CD14-positive monocyte (primary cell): ENCODE measurements at regions not wholly inside any gene's neighbourhood (a gene's known extent, or its start where the extent isn't known, plus 50 kb on each side); places are given as distances from the start of the nearest gene placed in this dataset.

Source experiments
- DNase-seq, 3 donors: peaks; one replicate each; pipeline ENCODE4 v3.0.0-alpha.2; 2011 to 2022
- H2AFZ ChIP-seq: 2 replicates; pipeline ENCODE4 v1.6.0; 2012; ENCODE audit warnings: mild to moderate bottlenecking, low read depth, low read length, inconsistent platforms; ENCODE audit not compliant: insufficient read depth, poor library complexity, severe bottlenecking
- H3K27ac ChIP-seq, 2 donors: 1 replicate in 1 of 2; 2 replicates in 1 of 2; pipeline ENCODE4 v1.5.1; 2012 to 2013; ENCODE audit warnings: low read length in 2 of 2, control low read depth in 1 of 2, inconsistent platforms in 1 of 2, low read depth in 1 of 2, mild to moderate bottlenecking in 1 of 2
- H3K27me3 ChIP-seq, 2 donors: one replicate each; pipeline versions ENCODE4 v1.6.0 to v1.6.1; 2011 to 2013; ENCODE audit warnings: low read length in 2 of 2; ENCODE audit not compliant: control insufficient read depth in 2 of 2, insufficient read depth in 2 of 2
- H3K36me3 ChIP-seq, 2 donors: replicated peaks in 1 of 2; 1 replicate in 1 of 2; 2 replicates in 1 of 2; pipeline versions ENCODE4 v1.5.1 to v1.6.1; 2012 to 2013; ENCODE audit warnings: low read length in 2 of 2, control low read depth in 1 of 2, inconsistent platforms in 1 of 2, mild to moderate bottlenecking in 1 of 2; ENCODE audit not compliant: insufficient read depth in 2 of 2, control insufficient read depth in 1 of 2
- H3K4me1 ChIP-seq, 2 donors: 1 replicate in 1 of 2; 2 replicates in 1 of 2; pipeline versions ENCODE4 v1.5.1 to v1.6.1; 2012 to 2013; ENCODE audit warnings: low read length in 2 of 2, control low read depth in 1 of 2, inconsistent platforms in 1 of 2, mild to moderate bottlenecking in 1 of 2, moderate library complexity in 1 of 2; ENCODE audit not compliant: insufficient read depth in 2 of 2, control insufficient read depth in 1 of 2
- H3K4me2 ChIP-seq: replicated peaks from 2 replicates; pipeline ENCODE3; 2012; ENCODE audit warnings: low read length, moderate library complexity, mild to moderate bottlenecking; ENCODE audit not compliant: poor library complexity, severe bottlenecking; ENCODE audit errors: extremely low read depth
- H3K4me3 ChIP-seq, 3 experiments: fragments of 200-600 bp in 1 of 3; sonication (generic) in 1 of 3; replicated peaks in 1 of 3; 1 replicate in 2 of 3; 2 replicates in 1 of 3; pipeline ENCODE4 v1.5.1; 2011 to 2013; ENCODE audit warnings: low read length in 3 of 3, mild to moderate bottlenecking in 3 of 3, control low read depth in 2 of 3, low read depth in 2 of 3, inconsistent platforms in 1 of 3, moderate library complexity in 1 of 3
- H3K79me2 ChIP-seq: 2 replicates; pipeline ENCODE4 v1.6.0; 2012; ENCODE audit warnings: mild to moderate bottlenecking, control low read depth, inconsistent platforms, low read length, moderate library complexity; ENCODE audit not compliant: insufficient read depth
- H3K9ac ChIP-seq: 2 replicates; pipeline ENCODE4 v1.6.0; 2017; ENCODE audit warnings: low read length, mild to moderate bottlenecking; ENCODE audit not compliant: insufficient read depth, poor library complexity, severe bottlenecking
- H3K9me3 ChIP-seq, 2 donors: replicated peaks in 1 of 2; 1 replicate in 1 of 2; 2 replicates in 1 of 2; pipeline versions ENCODE4 v1.5.1 to v1.6.1; 2012 to 2013; ENCODE audit warnings: low read length in 2 of 2, control low read depth in 1 of 2; ENCODE audit not compliant: control insufficient read depth in 1 of 2, insufficient read depth in 1 of 2
- H4K20me1 ChIP-seq: 2 replicates; pipeline ENCODE4 v1.6.0; 2012; ENCODE audit warnings: mild to moderate bottlenecking, low read length, control low read depth, moderate library complexity; ENCODE audit not compliant: insufficient read depth
- H3K27ac Mint-ChIP-seq, 7 donors: one replicate each; pipeline ENCODE4 v1.8.0; 2020; ENCODE audit warnings: mild to moderate bottlenecking in 7 of 7, mixed read lengths in 7 of 7, moderate library complexity in 6 of 7, inconsistent platforms in 2 of 7
- H3K27me3 Mint-ChIP-seq, 3 donors: one replicate each; pipeline ENCODE4 v1.8.0; 2021 to 2022; ENCODE audit warnings: low read depth in 3 of 3, mild to moderate bottlenecking in 3 of 3, mixed read lengths in 3 of 3, moderate library complexity in 3 of 3, inconsistent platforms in 1 of 3
- H3K36me3 Mint-ChIP-seq, 2 donors: one replicate each; pipeline ENCODE4 v1.8.0; 2020; ENCODE audit warnings: mixed read lengths in 2 of 2, inconsistent platforms in 1 of 2, mild to moderate bottlenecking in 1 of 2
- H3K4me1 Mint-ChIP-seq: one replicate; pipeline ENCODE4 v1.8.0; 2020; ENCODE audit warnings: mild to moderate bottlenecking, mixed read lengths
- H3K4me3 Mint-ChIP-seq, 2 donors: one replicate each; pipeline ENCODE4 v1.8.0; 2020; ENCODE audit warnings: mild to moderate bottlenecking in 2 of 2, mixed read lengths in 2 of 2, moderate library complexity in 1 of 2
- H3K9me3 Mint-ChIP-seq, 7 donors: one replicate each; pipeline ENCODE4 v1.8.0; 2020 to 2022; ENCODE audit warnings: mixed read lengths in 7 of 7, mild to moderate bottlenecking in 6 of 7, moderate library complexity in 6 of 7, inconsistent platforms in 2 of 7
- CTCF ChIP-seq: fragments of 200-600 bp; IDR thresholded peaks from one replicate; pipeline ENCODE4 v1.8.0; 2022; ENCODE audit warnings: antibody characterized with exemption, mild to moderate bottlenecking
- WGBS: methylation state at CpG from one replicate; pipeline ENCODE4 v1.1.5; 2013; ENCODE audit warnings: missing lambda C conversion rate; ENCODE audit not compliant: insufficient coverage; 5-methylcytosine and 5-hydroxymethylcytosine counted together
- intact Hi-C, 2 donors: fragments of 100-400 bp; cut with micrococcal nuclease; formaldehyde crosslinking; loops; one replicate each; pipeline versions ENCODE4 v1.15.0 to v1.15.1; 2023

GRCh38 chr2:198490748-198491147 is 686.4 kb downstream of the PLCL1 start:
- intact Hi-C loops: no loop called here
- no peaks in the 10 kb centered on the region for H4K20me1 ChIP-seq
- WGBS: 83% methylated on average over 1 of the region's 2 CpGs

GRCh38 chr2:198488964-198489363 is 684.6 kb downstream of the PLCL1 start:
- Histone ChIP-seq H3K9ac (no peak overlapping the region), H3K27me3 (no peaks in the 10 kb centered on the region), H3K27ac (no peak overlapping the region), H3K79me2 (no peaks in the 10 kb centered on the region), H3K9me3 (no peaks in the 10 kb centered on the region), H4K20me1 (no peaks in the 10 kb centered on the region), H2AFZ (no peak overlapping the region), H3K4me2 (no peak overlapping the region), H3K36me3 (no peaks in the 10 kb centered on the region), H3K4me1 (no peaks in the 10 kb centered on the region), H3K4me3 (no peak overlapping the region)
- no peak for TF ChIP-seq CTCF
- Mint-ChIP-seq H3K9me3 (no peaks in the 10 kb centered on the region), H3K27ac (no peak overlapping the region), H3K4me3 (no peak overlapping the region), H3K27me3 (peaks cover 0 to 2% (median 0%) of the 10 kb centered on the region in 3 donors), H3K4me1 (no peaks in the 10 kb centered on the region), H3K36me3 (no peaks in the 10 kb centered on the region)
- DNase-seq: no peak
- intact Hi-C loops: no loop called here

More at GRCh38 chr2:198490748-198491147, 686.4 kb downstream of the PLCL1 start:
- Mint-ChIP-seq H3K27me3 (no peaks in the 10 kb centered on the region), H3K9me3 (no peaks in the 10 kb centered on the region), H3K4me1 (no peaks in the 10 kb centered on the region), H3K4me3 (no peak overlapping the region), H3K27ac (no peak overlapping the region), H3K36me3 (no peaks in the 10 kb centered on the region)
- Histone ChIP-seq H3K4me1 (no peaks in the 10 kb centered on the region), H3K4me2 (no peak overlapping the region), H2AFZ (no peak overlapping the region), H3K9ac (no peak overlapping the region), H3K79me2 (no peaks in the 10 kb centered on the region), H3K27ac (no peak overlapping the region), H3K4me3 (no peak overlapping the region), H3K36me3 (no peaks in the 10 kb centered on the region), H3K27me3 (no peaks in the 10 kb centered on the region), H3K9me3 (no peaks in the 10 kb centered on the region)
- no peak for DNase-seq
- TF ChIP-seq CTCF: no peak
